Heart left ventricle (tissue), 16 donors: ENCODE measurements at regions not wholly inside any gene's neighbourhood (a gene's known extent, or its start where the extent isn't known, plus 50 kb on each side); places are given as distances from the start of the nearest gene placed in this dataset.

Source experiments
- ATAC-seq, 4 donors: fragments of 200-7000 bp; cut with Tn5 transposase; one replicate each; pipeline ENCODE4 v1.9.1; 2020 to 2022; ENCODE audit warnings: moderate library complexity in 4 of 4, mild to moderate bottlenecking in 3 of 4, moderate number of reproducible peaks in 1 of 4
- DNase-seq, 5 donors: peaks; one replicate each; pipeline ENCODE4 v3.0.0-alpha.2; 2020
- H3K27ac ChIP-seq, 12 donors: fragments of 200-600 bp; sonication (generic) in 4 of 12; one replicate each; pipeline versions ENCODE4 v1.5.0 to v1.8.0; 2016 to 2022; ENCODE audit warnings: mild to moderate bottlenecking in 2 of 12
- H3K27me3 ChIP-seq, 9 donors: fragments of 200-600 bp; sonication (generic) in 2 of 9; one replicate each; pipeline versions ENCODE4 v1.5.1 to v1.8.0; 2016 to 2022; ENCODE audit warnings: mild to moderate bottlenecking in 3 of 9
- H3K36me3 ChIP-seq, 9 donors: fragments of 200-600 bp; sonication (generic) in 2 of 9; one replicate each; pipeline versions ENCODE4 v1.5.0 to v1.8.0; 2018 to 2022; ENCODE audit warnings: mild to moderate bottlenecking in 2 of 9
- H3K4me1 ChIP-seq, 12 donors: fragments of 200-600 bp; sonication (generic) in 4 of 12; one replicate each; pipeline versions ENCODE4 v1.5.0 to v1.8.0; 2016 to 2022; ENCODE audit warnings: mild to moderate bottlenecking in 3 of 12
- H3K4me3 ChIP-seq, 12 donors: fragments of 200-600 bp; sonication (generic) in 4 of 12; one replicate each; pipeline versions ENCODE4 v1.5.0 to v1.8.0; 2017 to 2022; ENCODE audit warnings: mild to moderate bottlenecking in 9 of 12, moderate library complexity in 4 of 12
- H3K9me3 ChIP-seq, 12 donors: fragments of 200-600 bp; sonication (generic) in 4 of 12; one replicate each; pipeline versions ENCODE4 v1.5.0 to v1.8.0; 2016 to 2022; ENCODE audit warnings: mild to moderate bottlenecking in 1 of 12
- POLR2A ChIP-seq, 2 donors: fragments of 450-650 bp; IDR thresholded peaks; one replicate each; pipeline ENCODE4 v1.6.1; 2017; ENCODE audit warnings: antibody characterized with exemption in 2 of 2, mild to moderate bottlenecking in 2 of 2, moderate library complexity in 2 of 2
- whole genome bisulfite sequencing, 4 donors: extraction: QIAGEN DNeasy Blood & Tissue Kit in 2 of 4; methylation state at CpG; one replicate each; pipeline versions ENCODE4 v1.1.5 to v1.1.7; 2013 to 2018; 5-methylcytosine and 5-hydroxymethylcytosine counted together
- intact Hi-C, 10 donors: fragments of 100-400 bp; cut with DNase I; formaldehyde crosslinking; loops; one replicate each; pipeline versions ENCODE4 v1.11.1 to v1.14.2; 2022
- TF ChIP-seq, protein P1 (sequence below), 12 donors: fragments of 200-600 bp; sonication (generic) in 4 of 12; IDR thresholded peaks; one replicate each; pipeline versions ENCODE4 v1.5.0 to v1.8.0; 2018 to 2022; ENCODE audit warnings: antibody characterized with exemption in 12 of 12, mild to moderate bottlenecking in 5 of 12
- donor health status: ischemic (EF 13 %, LVEDD 7.1; RV severe dilation, severe dysfunction).
- donor health status: healthy with polysubstance abuse.
- donor health status: DM: no; HTN: yes; CAD: no.
- donor health status: DM: no; HTN: no; CAD: no.
- donor health status: ischemic (EF 25% LVEDD 6.9; RV normal size, moderate dysfunction).
- donor health status: ischemic (EF 25% LVEDD 5.7; RV mildly dilated, moderate dysfunction).
- donor health status: healthy.
- donor health status: DM: yes; HTN: yes; CAD: no.
- donor health status: ischemic (EF 35%, LVEDD 5.7; RV mildly dilated, moderate dysfunction).
- donor health status: nonischemic (EF 11% LVEDD 7.7; RV severe dilation, severe dysfunction).
- donor health status: DM: yes; HTN: yes; CAD: no.
- donor health status: PGD.
- donor health status: ischemic (EF 29% LVEDD 5.4; RV normal size, mild dysfunction).
- donor health status: nonischemic (EF 23%, LVEDD 6.1; RV moderate dilation, normal function).

DNA sequence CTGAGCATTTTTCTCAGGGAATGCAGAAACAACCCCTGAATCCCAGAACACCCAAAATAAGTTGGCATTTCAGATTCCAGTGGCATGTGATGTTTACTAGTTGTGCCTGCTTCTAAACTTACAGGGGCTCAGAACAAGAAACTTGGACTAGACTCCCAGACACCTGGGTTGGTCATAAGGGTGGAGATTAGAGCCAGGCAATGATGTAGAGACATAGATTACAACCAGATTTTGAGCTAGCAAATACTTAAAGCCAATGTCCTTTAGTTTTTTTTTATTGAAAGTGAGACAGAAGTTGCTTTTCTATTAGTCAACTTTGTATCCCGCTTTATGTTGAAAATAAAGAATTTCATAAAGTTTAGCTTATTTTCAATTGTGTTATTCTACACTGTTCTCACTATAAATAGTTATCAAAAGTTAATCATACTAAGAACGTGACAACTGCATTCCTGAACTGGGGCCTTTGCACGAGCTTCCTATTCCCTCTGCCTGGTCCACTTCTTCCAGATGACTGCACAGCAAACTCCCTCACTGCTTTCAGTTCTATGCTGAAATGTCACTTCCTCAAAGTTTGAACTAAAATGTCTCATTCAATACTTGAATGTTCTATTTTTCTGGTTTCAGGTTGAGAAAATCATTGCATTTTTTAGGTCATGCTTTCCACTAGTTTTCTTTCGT is 224.7 kb upstream of the PPP1R2C start:
- Histone ChIP-seq H3K27ac (no peak overlapping the region), H3K9me3 (no peaks in the 10 kb centered on the region), H3K4me3 (no peak overlapping the region), H3K27me3 (peaks cover 0 to 4% (median 0%) of the 10 kb centered on the region in 9 donors), H3K36me3 (no peaks in the 10 kb centered on the region), H3K4me1 (no peaks in the 10 kb centered on the region)
- DNase-seq (no peak), ATAC-seq (no peak)
- TF ChIP-seq, protein P1, sequence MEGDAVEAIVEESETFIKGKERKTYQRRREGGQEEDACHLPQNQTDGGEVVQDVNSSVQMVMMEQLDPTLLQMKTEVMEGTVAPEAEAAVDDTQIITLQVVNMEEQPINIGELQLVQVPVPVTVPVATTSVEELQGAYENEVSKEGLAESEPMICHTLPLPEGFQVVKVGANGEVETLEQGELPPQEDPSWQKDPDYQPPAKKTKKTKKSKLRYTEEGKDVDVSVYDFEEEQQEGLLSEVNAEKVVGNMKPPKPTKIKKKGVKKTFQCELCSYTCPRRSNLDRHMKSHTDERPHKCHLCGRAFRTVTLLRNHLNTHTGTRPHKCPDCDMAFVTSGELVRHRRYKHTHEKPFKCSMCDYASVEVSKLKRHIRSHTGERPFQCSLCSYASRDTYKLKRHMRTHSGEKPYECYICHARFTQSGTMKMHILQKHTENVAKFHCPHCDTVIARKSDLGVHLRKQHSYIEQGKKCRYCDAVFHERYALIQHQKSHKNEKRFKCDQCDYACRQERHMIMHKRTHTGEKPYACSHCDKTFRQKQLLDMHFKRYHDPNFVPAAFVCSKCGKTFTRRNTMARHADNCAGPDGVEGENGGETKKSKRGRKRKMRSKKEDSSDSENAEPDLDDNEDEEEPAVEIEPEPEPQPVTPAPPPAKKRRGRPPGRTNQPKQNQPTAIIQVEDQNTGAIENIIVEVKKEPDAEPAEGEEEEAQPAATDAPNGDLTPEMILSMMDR (IDR thresholded peaks at IDR 0.05) = no peak
- TF ChIP-seq POLR2A (IDR thresholded peaks at IDR 0.05) = no peak
- intact Hi-C loops = no loop called here
- 58 to 80% (median 70%) methylated on average over 4 of the region's 4 CpGs for WGBS, 4 donors

DNA sequence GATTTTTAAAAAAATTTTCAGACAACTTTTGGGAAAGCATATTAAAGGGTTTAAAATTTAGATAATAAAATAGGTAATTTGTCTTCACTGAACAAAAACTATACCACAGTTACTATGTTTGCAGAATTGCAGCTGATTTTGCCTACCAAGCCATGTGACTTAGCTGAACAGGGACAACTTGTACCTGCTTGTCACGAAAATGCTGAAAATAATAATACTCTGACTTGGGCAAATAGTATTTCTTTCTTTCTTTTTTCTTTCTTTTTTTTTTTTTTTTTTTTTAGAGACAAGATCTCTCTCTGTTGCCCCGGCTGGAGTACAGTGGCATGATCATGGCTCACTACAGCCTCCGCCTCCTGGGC is 225.2 kb upstream of the PPP1R2C start:
- 79 to 97% (median 94%) methylated on average over 3 of the region's 3 CpGs for WGBS, 4 donors

DNA sequence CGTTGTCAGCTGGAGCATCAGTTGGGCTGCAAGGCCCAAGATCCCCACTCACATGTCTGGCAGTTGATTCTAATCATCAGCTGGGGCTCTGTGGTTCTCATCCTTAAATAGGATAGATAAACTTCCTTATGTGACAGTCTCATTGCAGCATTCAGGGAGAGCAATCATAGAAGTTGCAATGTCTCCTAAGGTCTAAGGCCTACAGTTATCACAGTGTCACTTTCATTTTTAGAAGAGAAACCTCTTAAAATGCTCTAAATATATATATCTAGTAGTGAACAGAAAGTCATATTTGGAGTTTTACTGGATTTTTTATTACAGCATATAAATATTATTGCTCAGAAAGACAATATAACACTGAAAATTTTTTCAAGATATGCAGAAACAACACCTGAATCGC is 226.0 kb upstream of the PPP1R2C start:
- 80 to 95% (median 90%) methylated on average over 2 of the region's 2 CpGs for WGBS, 4 donors
- H3K27me3 ChIP-seq = peaks cover 0 to 4% (median 0%) of the 10 kb centered on the region in 9 donors
- intact Hi-C loops = no loop called here

More for the DNA sequence above, 225.2 kb upstream of the PPP1R2C start:
- H3K4me3 ChIP-seq = no peak overlapping the region
- H3K4me1 ChIP-seq = no peaks in the 10 kb centered on the region
- H3K9me3 ChIP-seq = no peaks in the 10 kb centered on the region
- ATAC-seq = no peak
- no peak for DNase-seq
- peaks cover 0 to 4% (median 0%) of the 10 kb centered on the region in 9 donors for H3K27me3 ChIP-seq
- no peak overlapping the region for H3K27ac ChIP-seq
- no peaks in the 10 kb centered on the region for H3K36me3 ChIP-seq
- intact Hi-C loops = no loop called here
- TF ChIP-seq, protein P1 (IDR thresholded peaks at IDR 0.05) = no peak
- no peak for TF ChIP-seq POLR2A (IDR thresholded peaks at IDR 0.05)

DNA sequence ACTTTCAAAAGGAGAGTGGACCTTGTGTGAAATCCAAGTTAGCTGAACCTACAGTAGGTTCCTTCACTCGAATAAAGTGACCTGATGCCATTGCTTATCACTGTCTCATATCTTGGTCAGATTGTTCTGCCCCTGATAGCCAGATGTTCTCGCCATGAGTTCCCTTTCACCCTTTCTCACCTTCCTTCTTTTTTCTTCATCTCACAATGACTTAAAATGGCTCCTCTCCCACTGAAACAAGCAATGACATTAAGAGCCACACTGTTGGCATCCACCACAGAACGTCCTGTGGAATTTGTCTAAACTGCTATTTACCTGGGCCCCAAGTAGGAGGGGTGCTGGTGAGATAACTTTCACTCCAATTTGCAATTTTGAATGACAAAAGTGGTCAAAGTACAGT is 227.6 kb upstream of the PPP1R2C start:
- intact Hi-C loops = no loop called here
- no peaks in the 10 kb centered on the region for H3K9me3 ChIP-seq
- no peaks in the 10 kb centered on the region for H3K4me1 ChIP-seq
- H3K36me3 ChIP-seq = no peaks in the 10 kb centered on the region
- no peak overlapping the region for H3K27ac ChIP-seq
- WGBS, 4 donors = 40 to 73% (median 59%) methylated on average over 3 of the region's 3 CpGs
- no peak overlapping the region for H3K4me3 ChIP-seq
- ATAC-seq (no peak), DNase-seq (no peak)
- TF ChIP-seq POLR2A (IDR thresholded peaks at IDR 0.05) = no peak
- TF ChIP-seq, protein P1 (IDR thresholded peaks at IDR 0.05) = no peak
- peaks cover 0 to 4% (median 0%) of the 10 kb centered on the region in 9 donors for H3K27me3 ChIP-seq

More for the DNA sequence above, 226.0 kb upstream of the PPP1R2C start:
- H3K9me3 ChIP-seq = no peaks in the 10 kb centered on the region
- H3K36me3 ChIP-seq = no peaks in the 10 kb centered on the region
- H3K4me3 ChIP-seq = no peak overlapping the region
- H3K4me1 ChIP-seq = no peaks in the 10 kb centered on the region
- no peak for DNase-seq
- no peak overlapping the region for H3K27ac ChIP-seq
- ATAC-seq = no peak
- TF ChIP-seq, protein P1 (IDR thresholded peaks at IDR 0.05) = no peak
- TF ChIP-seq POLR2A (IDR thresholded peaks at IDR 0.05) = no peak
